ENCODE measurements at regions not wholly inside any gene's neighbourhood (a gene's known extent, or its start where the extent isn't known, plus 50 kb on each side); places are given as distances from the start of the nearest gene placed in this dataset.

GRCh38 chr13:38590230-38590629 lies 96.6 kb upstream of the FREM2 start:
- no peak for DNase-seq (ENCODE audit: low read depth)
- TF ChIP-seq CTCF (conservative IDR thresholded peaks at IDR 0.05; ENCODE audit: low read depth, low read length) = no peak

GRCh38 chr13:38590796-38591507 lies 95.9 kb upstream of the FREM2 start:
- no peak for TF ChIP-seq CTCF (conservative IDR thresholded peaks at IDR 0.05; ENCODE audit: low read depth, low read length)
- DNase-seq (ENCODE audit: low read depth) = no peak
- no peak overlapping the region for H3K4me3 ChIP-seq (ENCODE audit: low read depth, low read length)

More at GRCh38 chr13:38590230-38590629, 96.6 kb upstream of the FREM2 start:
- no peak overlapping the region for H3K4me3 ChIP-seq (ENCODE audit: low read depth, low read length)

- TF ChIP-seq CTCF (conservative IDR thresholded peaks at IDR 0.05; ENCODE audit: low read depth, low read length) = no peak
- DNase-seq (ENCODE audit: low read depth) = peak; percentile 6
- no peak overlapping the region for H3K4me3 ChIP-seq (ENCODE audit: low read depth, low read length)
Observed at GRCh38 chr13:38602266-38602665, 84.6 kb upstream of the FREM2 start.

GRCh38 chr13:38606699-38607535 lies 80.0 kb upstream of the FREM2 start:
- H3K4me3 ChIP-seq (ENCODE audit: low read depth, low read length) = no peak overlapping the region
- TF ChIP-seq CTCF (conservative IDR thresholded peaks at IDR 0.05; ENCODE audit: low read depth, low read length) = no peak
- DNase-seq (ENCODE audit: low read depth) = no peak

DNA sequence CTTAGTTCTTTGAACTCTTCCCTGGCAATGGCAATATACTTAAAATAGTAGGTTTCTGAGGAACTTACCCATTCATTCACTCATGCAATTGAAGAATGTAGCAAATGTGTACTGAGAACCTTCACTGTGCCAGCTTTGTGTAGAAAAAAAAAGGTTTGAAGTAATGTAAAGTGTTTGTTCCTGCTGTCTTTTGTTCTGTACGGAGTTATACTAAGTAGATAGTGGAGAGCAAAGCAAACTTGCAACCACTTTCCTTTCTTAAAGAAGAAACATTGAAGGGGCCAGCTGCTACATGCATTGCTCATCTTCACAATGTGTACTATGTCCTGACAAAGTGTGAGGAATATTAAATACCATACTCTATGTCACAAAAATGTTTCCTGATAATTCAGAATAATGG lies 68.9 kb upstream of the FREM2 start:
- no peak for DNase-seq (ENCODE audit: low read depth)
- TF ChIP-seq CTCF (conservative IDR thresholded peaks at IDR 0.05; ENCODE audit: low read depth, low read length) = no peak
- no peak overlapping the region for H3K4me3 ChIP-seq (ENCODE audit: low read depth, low read length)

DNA sequence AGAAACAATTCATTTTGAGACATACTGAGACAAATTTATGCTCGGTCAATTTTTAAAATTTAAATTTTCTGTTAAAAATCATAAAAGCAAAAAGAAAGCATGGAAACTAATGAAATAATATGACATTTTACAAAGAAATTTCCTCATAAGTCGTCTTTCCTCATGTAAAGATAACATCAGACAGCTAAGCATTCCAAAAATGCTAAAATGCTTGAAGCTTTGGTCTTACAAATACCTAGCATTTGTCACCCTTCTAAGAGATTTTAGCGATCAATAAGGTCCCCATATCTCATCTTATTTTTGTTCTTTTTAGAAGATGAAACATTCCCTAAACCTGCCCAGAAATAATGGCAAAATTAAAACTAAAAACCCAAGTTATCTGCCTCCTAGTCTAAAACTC lies 68.5 kb upstream of the FREM2 start:
- no peak for TF ChIP-seq CTCF (conservative IDR thresholded peaks at IDR 0.05; ENCODE audit: low read depth, low read length)
- H3K4me3 ChIP-seq (ENCODE audit: low read depth, low read length) = no peak overlapping the region
- DNase-seq (ENCODE audit: low read depth) = no peak

Measured in choroid plexus epithelial cell (primary cell).